SK-MEL-5 (cell line): ENCODE measurements at regions not wholly inside any gene's neighbourhood (a gene's known extent, or its start where the extent isn't known, plus 50 kb on each side); places are given as distances from the start of the nearest gene placed in this dataset.
A peak's percentile ranks its signal among the peaks of the same experiment; 100 is the strongest.
"Not testable (repeated sequence)": the region's sequence is repeated elsewhere in the genome, so short reads cannot be mapped to it uniquely, and the experiment has no call there.

Source experiments
- DNase-seq: peaks from one replicate; pipeline ENCODE4 v3.0.0-alpha.2; 2016; ENCODE audit warnings: low read depth, low spot score
- in situ Hi-C: cut with HindIII; loops from 2 replicates; pipeline ENCODE4 v1.10.0; 2016; ENCODE audit warnings: low sequenced_read_pairs, high pct_unique_total_duplicates, low pct_unique_long_range_greater_than_20kb

DNA sequence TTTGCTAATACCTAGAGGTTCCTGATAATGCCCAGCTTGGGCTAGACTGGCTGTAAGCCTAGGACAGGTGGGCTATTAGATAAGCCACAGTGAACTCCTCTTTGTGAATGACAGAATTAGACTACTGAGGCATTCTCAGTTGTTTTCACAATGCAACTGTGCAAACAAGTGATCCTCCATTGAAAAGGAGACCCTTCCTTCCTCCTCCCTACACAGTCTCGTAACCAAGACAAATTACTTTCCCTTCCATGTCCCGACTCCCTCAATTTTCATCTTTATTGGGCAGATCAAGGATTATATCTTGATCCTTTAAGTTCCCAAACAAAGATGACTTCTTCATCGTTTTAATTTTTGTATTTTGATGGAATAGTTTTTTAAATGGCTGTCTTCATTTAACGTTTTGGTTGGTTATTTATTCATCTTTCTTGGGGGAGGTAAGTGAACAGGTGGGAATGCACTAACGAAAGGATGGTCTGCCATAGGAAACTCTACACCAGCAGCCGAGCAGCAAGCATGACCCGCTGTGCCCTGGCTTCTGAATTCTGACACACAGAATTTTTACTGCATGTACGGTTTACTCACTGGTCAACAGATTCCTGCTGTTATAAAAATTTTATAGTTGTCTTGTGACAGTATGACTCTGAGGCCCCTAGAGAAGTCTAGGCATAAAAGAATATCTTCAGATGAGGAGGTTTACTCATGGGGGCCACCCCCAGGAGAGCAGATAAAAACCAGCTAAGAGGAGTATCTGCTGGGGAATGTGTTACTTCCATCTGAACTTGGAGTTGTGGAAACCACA lies 137.5 kb upstream of the TUT7 start:
- in situ Hi-C loops = no loop called here
- DNase-seq = no peak

DNA sequence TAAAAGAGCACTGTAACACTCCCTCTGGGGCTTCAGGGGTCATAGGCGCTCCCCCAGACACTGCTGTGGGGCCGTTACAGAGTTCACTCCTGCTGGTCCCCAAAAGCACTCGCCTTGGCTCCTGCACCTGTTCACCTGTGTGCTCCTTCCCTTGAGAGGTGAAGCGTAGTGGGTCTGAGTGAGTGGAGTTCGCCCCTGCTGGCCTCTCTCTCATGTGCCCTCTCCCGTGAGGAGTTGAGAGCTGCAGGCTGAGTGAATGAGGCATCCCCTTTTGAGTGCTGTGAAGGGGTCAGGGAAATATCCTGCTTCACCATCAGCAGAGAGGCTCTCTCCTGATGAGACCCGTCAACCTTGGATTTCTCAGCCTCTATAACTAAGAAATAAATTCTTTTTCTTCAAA lies 134.6 kb upstream of the TUT7 start:
- DNase-seq = no peak
- in situ Hi-C loops = no loop called here

DNA sequence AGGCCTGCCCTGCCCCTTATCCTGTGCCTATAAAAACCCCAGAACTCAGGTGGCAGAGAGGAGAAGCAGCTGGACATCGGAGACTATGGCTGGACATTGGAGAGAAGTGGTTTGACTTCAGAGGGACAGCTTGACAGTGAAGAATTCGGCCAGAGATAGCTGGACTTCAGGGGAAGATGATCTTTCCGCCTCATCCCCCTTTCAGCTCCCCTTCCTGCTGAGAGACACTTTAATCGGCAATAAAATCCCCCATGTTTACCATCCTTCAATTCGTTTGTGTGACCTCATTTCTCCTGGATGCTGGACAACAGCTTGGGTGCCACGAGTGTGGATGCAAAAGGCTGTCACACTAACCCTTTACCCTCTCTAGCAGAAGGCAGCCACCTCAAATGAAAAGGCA lies 134.1 kb upstream of the TUT7 start:
- DNase-seq = no peak
- in situ Hi-C loops = no loop called here

DNA sequence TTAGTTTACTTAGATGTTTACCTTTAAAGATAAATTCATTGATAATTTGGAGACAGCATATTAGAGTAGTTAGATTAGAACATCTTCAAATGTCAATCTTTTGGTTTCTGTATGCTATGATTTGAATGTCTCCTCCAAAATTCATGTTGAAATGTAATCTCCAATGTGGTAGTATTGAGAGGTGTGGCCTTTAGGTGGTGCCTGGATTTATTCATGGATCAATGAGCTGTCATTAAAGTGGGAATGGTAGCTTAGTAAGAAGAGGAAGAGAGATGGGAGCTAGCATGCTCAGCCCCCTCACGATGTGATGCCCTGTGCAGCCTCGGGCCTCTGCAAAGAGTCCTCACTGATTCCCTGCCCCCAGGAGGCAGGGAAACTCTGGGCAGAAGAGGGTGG lies 133.6 kb upstream of the TUT7 start:
- no peak for DNase-seq
- in situ Hi-C loops = no loop called here

DNA sequence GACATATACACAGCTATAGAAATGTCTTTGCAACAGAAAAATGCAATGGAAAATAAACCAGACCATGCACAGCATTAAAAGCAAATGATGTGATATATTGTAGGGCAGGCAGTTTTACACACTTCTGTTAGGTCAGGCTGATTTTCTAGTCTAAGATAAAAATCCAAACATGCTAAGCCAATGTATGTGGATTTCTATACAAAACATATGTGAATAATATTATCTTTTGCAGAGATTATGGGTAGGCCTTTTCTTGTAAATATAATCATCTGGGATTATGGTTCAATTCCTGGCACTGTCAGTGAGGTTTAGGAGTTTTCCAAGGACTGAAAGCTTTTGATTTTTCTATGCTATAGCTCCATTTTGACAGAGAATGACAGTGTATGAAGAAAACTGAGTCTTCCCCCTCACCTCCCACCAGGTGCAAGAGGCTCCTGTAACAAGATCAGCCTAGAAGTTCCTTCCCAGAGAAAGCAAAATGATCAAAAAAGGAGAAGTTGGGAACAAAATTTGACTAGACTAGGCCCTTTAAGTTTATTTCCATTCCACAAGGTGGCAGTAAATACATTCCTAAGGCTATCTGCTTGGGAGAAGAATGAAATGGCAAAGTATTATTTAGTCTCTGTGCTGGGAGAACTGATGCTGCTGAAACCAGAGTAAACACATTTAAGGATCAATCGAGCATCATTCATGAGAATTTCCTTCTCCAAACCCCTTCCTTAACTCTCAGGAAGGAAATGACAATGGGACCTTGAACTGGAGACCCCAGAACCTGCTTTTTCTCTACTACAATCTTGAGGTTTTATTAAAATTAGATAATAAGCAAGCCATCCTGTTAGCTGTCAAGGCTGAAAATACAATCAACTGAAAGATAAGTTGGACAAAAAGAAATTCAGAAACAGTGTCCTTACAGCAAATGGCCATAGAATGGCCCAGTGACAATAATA lies 133.0 kb upstream of the TUT7 start:
- DNase-seq = peak; percentile 78
- in situ Hi-C loops = no loop called here

GRCh38 chr9:86485359-86485758 lies 131.1 kb upstream of the TUT7 start:
- no peak for DNase-seq
- in situ Hi-C loops = no loop called here

DNA sequence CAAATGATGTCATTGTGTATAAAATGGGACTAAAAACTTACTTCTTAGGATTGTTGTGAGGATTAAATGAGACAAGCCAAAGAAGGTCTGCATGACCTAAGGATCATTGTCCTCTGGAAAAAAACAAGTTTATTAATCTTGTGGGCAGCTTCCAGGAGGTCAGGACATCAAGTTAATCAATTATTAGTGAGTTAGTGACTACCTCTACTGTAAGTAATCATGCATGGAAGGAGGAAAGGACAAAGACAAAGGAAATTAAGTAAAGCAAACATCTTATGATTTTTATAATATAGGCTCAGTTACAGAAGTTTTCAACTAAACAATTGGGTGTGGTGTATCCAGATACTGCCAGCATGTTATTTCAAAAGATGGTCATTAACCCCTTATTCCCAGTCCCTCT lies 129.3 kb upstream of the TUT7 start:
- in situ Hi-C loops = no loop called here
- no peak for DNase-seq

DNA sequence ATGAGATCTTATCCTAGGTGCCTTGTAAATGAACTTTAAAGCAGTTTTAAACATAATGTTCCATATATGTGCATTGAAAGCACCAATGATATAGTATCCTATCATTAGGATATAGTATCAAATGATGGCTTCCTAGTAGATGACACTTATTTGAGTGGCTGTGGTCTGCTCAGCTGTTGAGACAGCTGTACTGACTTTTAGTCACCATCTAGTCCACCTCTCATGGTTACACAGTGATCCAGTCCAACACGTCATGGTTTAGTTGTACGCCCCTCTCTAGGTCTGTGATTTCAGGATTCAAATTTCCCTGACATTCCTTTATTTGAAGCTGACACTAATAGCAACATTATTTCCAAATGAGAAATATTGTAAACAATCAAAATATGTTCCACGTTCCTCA lies 127.3 kb upstream of the TUT7 start:
- DNase-seq = no peak
- in situ Hi-C loops = no loop called here

DNA sequence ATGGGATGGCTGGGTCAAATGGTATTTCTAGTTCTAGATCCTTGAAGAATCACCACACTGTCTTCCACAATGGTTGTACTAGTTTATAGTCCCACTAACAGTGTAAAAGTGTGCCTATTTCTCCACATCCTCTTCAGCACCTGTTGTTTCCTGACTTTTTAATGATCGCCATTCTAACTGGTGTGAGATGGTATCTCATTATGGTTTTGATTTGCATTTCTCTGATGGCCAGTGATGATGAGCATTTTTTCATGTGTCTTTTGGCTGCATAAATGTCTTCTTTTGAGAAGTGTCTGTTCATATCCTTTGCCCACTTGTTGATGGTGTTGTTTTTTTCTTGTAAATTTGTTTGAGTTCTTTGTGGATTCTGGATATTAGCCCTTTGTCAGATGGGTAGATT lies 121.0 kb upstream of the TUT7 start:
- DNase-seq, in situ Hi-C loops: not testable (repeated sequence)

DNA sequence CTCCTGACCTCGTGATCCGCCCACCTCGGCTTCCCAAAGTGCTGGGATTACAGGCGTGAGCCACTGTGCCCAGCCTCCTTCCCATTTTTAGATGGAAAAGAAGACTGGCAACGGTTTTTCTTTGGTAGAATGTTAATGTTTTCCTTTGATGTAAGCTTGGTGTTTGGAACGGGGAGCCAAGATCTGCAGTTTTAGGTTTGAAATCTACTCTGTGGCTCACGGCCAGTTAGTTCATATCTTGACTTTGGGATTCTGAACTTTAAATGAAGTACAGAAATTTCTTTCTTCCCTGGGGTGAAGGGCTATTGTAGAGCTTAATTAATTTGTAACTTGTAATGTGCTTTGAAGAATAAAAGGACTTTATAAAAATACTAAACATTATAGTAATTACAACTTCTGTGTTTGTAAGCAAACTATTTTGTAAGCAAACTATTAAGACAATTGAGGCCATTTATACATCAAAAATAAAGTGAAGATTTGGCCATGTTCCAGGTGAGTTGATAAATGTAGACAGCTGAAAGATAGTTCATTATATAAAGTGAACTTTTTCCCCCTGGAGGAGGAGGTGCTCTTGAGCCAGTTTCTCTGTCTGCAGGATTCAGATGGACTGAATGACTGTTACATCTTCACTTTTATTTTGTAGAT lies 117.1 kb upstream of the TUT7 start:
- in situ Hi-C loops = no loop called here
- DNase-seq = no peak

DNA sequence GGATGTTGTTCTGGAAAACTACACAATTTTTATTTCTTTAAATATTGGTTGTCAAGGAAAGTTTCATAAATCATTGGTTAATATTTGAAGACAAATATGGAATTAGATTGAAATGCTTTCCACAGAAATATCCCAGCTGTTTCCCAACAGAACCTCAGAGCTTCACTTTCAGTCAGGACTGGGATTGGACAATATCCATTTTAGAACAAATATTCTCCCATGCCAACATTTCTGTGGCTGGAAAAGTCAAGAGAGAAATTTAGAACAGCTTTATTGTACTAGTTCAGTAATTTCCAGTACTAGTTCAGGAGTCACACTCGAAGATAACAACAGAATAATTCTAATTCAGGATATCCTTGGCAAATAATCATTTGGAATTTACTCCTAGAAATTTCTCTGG lies 116.1 kb upstream of the TUT7 start:
- in situ Hi-C loops = no loop called here
- no peak for DNase-seq

DNA sequence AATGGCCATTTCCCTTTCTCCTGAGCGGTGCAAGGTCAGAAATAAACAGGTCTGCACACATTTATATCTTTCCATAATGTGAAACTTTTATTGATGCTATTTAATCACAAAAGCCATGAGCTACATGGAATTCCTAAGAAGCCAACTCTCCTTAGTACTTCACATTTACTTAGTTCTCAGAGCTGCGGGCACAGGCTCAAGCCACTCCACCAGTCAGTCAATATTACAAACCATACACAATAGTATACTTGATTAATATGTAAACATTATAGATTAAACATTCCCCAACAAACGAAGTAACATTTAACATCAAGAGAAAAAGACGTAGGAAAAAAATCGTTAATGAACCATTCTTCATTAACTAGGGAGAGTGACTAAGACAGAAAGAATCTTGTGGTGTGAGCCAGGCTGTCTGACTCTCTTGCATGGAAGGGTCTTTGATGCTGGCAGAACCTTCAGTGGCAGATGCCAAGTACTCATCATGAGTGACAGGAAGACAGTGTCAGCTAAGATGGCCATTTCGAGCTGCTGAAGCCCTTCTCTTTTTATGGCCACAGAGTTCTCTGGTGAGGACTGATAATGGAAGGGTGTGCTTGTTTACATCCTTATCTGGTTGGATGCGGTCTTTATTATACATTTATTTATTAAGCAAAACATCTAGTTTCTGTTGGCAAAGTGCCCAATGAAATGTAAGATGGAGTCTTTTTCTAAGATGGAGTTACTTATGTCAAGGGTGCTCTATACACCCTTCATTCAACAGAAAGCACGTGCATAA lies 115.5 kb upstream of the TUT7 start:
- in situ Hi-C loops = no loop called here

GRCh38 chr9:86464242-86464641 lies 110.0 kb upstream of the TUT7 start:
- in situ Hi-C loops = no loop called here
- no peak for DNase-seq

More for the DNA sequence above, 115.5 kb upstream of the TUT7 start:
- no peak for DNase-seq

DNA sequence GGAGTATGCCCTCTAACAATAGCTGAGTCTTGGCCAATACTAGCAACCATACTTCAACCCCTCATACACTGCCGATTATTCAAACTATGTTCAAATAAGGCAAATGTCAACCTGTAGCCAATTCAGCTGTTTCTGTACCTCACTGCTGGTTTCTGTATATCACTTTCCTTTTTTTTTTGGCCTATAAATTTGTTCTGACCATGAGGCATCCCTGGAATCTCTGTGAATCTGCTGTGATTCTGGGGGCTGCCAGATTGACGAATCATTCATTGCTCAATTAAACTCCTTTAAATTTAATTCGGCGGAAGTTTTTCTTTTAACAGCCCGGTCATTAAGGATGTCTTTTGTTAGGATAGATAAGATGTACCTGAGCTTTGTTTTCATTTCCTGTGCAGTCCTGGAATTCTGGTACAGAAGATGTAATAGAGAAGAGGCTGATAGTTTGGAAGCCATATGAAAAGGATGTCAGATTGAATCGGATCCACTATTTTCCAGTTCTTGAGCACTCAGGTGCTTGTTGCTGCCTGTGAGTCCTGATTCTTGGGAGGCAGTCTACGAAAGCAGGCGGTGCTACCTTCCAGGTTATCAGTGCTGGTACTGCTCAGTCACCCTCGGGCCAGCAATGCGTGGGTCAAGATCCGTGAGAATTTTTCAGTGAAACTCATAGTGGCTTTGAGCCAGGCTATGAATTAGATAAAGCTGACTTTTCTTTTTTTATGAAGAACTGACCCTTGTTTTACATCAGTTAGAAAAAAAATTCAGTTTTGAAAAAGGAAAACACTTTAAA lies 106.2 kb upstream of the TUT7 start:
- no peak for DNase-seq
- in situ Hi-C loops = no loop called here

DNA sequence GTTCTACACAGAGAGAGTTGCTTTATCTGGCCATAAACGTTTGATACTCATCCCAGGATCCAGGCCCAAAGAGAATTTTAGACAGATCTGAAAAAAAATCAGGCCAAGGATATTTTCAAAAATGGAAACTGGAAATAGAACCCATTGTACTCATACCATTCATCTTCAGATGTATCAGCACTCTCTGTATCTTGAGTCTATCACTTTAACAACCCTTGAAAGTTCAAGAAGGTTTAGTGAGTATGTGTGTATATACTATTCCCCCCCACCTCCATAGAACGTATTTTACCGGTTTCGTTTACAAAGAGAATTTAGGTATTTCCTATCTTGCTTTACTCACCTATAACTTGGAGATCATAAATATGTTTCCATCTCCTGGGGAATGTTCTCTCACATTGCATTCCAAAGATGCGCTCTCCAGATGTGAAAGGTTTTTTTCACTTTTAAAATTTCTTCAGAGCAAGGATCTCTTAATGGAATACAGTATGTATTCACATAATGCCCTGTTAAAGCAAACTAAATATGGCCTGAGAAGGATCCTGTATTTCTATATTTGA lies 105.5 kb upstream of the TUT7 start:
- in situ Hi-C loops = no loop called here
- DNase-seq = no peak

GRCh38 chr9:86459191-86459590 lies 105.0 kb upstream of the TUT7 start:
- peak; percentile 12 for DNase-seq
- in situ Hi-C loops = no loop called here
